AG10803 (cell line): ENCODE measurements at regions not wholly inside any gene's neighbourhood (a gene's known extent, or its start where the extent isn't known, plus 50 kb on each side); places are given as distances from the start of the nearest gene placed in this dataset.

Source experiments
- DNase-seq: peaks from one replicate; pipeline ENCODE4 v3.0.0; 2010; ENCODE audit warnings: low read depth
- H3K4me3 ChIP-seq: 2 replicates; pipeline ENCODE4 v1.5.1; 2011; ENCODE audit warnings: mild to moderate bottlenecking, low read length, control low read depth
- TF ChIP-seq, protein P1 (sequence below): conservative IDR thresholded peaks from 2 replicates; pipeline ENCODE4 v1.5.1; 2011; ENCODE audit warnings: mild to moderate bottlenecking, low read length, control low read depth, inconsistent platforms

DNA sequence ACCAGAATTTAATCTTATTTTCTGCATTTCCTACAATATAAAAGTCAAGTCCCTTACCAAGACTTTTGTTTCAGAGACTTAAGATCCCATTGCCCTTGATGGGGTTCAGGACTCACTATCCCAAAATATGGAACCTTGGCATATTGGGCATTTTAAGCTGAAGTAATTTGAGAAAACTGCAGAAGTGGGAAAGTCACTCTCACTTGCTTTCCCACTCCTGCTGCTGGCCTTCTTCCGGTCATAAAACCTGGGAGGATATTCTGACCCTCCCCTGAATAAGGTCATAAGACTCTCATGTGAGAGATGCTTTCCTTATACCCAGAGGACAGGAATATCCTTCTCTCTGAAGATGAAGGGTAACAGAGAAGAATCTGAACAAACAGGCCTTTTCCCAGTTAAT lies 92.8 kb upstream of the IFNGR1 start:
- H3K4me3 ChIP-seq: no peak overlapping the region
- no peak for DNase-seq
- TF ChIP-seq, protein P1, sequence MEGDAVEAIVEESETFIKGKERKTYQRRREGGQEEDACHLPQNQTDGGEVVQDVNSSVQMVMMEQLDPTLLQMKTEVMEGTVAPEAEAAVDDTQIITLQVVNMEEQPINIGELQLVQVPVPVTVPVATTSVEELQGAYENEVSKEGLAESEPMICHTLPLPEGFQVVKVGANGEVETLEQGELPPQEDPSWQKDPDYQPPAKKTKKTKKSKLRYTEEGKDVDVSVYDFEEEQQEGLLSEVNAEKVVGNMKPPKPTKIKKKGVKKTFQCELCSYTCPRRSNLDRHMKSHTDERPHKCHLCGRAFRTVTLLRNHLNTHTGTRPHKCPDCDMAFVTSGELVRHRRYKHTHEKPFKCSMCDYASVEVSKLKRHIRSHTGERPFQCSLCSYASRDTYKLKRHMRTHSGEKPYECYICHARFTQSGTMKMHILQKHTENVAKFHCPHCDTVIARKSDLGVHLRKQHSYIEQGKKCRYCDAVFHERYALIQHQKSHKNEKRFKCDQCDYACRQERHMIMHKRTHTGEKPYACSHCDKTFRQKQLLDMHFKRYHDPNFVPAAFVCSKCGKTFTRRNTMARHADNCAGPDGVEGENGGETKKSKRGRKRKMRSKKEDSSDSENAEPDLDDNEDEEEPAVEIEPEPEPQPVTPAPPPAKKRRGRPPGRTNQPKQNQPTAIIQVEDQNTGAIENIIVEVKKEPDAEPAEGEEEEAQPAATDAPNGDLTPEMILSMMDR: no peak

DNA sequence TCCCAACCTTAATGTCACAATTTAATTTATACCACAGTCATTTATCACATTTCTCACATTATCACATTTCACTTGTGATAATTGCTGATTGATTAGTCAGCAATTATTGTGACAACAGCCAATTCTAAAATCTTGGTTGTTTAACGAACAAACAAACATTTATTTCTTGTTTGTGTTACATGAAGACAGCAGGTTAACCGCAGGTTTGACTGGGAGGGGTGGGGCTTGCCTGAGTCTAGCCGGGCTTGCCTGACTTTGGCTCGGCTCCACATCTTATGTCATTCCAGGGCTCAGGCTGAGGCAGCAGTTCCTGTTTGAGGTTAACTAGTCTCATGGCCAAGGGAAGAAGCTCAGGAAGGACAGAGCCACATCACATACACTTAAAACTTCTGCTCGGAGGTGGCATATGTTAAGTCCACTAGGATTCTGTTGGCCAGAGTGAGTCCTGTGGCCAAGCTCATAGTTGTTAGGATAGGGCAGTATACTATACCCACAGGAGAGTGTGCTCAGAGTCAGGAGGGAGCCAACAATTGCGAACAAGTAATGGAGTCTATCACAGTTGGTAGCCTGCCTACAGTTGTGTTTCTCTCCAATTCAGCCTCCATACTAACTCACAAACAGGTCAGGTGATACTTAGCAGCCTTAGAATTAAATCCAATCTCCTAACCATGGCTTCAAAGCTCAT lies 90.0 kb upstream of the IFNGR1 start:
- TF ChIP-seq, protein P1: no peak
- H3K4me3 ChIP-seq: no peak overlapping the region
- peak; percentile 61 for DNase-seq

DNA sequence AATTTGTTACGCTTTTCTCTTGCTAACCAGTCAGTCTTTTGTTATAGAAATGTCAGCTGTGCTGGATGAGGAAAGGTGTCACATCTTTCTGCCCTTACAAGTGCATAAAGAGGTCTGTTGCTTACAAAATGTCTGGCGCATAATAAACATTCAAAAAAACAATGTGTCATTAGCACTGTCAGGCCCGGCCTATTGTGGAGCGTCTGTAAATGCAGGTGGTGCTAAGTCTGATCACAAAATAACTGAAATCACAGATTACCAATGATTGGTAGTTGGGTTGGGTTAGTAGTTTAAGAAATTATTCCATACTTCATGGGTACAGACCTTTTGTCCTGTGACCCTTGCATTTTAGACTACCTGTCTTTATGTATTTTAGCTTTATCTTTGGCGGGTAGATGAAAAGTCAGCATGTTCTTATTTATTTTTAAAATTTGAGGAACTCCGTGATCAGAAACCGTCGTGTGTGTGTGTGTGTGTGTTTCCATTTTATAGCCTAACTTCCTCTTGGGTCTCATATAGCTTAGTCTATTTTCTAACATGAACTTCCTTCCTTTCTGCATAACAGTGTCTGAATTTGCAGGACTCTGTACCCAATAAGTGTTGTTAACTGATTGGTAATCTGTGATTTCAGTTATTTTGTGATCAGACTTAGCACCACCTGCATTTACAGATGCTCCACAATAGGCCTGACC lies 88.1 kb upstream of the IFNGR1 start:
- no peak overlapping the region for H3K4me3 ChIP-seq
- TF ChIP-seq, protein P1: no peak
- no peak for DNase-seq

DNA sequence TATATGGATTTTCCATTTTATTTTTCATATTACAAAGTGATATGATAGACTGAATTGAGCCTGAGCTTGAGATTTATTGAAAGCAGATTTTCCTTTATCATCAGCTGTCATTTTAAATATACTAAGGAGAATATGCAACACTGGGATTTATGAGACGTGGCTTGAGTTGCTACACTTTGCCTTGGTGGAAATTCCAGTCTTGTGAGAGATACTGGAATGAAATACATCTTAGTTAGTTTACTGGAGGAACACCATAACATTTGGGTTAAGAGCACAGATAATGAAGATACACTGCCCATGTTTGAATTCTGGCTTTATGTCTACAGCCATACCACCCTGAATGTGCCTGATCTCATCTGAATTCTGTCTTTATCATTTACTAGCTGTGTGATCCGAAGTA lies 86.5 kb upstream of the IFNGR1 start:
- no peak for DNase-seq
- H3K4me3 ChIP-seq: no peak overlapping the region
- TF ChIP-seq, protein P1: no peak

DNA sequence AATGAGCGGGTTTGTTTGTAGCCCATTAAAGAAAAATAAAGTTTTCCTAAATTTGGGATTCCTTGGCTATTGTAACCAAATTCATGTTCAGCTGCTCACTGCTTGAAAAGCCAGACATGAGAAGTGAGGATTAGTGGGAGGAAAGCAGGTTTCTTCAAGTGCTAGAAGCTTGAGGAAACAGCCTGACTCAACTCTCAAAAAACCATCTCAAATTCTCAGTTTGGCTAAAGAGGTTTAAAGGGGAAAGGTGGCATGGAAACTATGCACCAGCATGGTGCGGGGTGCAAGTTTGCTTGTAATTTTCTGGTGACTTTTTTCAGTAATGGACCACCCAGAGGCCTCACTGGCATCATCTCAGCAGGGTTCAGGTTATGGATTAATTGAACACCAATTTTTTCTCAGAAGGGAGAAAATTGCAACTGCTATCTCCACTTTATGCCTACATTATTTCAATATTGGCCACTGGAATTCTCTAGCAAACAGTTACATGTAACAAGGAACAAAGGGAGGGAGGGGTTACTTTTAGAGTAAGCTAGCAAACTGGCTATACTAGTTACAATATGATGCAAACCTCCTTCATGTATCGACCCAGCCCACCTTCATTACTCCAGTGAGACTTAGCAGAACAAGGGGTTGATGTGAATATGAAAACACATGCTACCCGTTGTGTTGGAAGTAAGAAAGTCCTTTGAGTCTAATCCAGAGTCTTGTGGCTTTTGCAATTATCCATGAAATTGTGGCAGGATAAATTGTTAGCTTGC lies 85.0 kb upstream of the IFNGR1 start:
- DNase-seq: no peak
- TF ChIP-seq, protein P1: no peak
- no peak overlapping the region for H3K4me3 ChIP-seq

DNA sequence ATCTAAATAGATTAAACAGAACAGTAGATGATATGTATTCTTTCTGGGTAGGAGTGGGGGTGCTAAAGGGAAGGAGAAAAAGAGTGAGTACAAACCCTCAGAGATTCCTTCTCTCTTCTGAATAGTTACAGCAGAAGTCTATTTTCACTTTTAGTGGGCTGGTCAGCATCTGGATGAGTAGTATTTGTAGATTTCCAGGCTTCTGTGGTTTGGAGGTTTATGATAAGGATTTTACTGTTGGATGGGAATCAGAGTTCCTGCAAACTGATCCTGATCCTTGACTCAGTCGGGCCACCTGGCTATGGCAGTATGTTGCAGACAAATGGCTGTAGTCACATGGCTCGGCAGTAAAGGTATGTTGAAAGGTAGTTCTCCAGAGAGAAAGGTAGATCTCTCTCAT lies 84.3 kb upstream of the IFNGR1 start:
- TF ChIP-seq, protein P1: no peak
- no peak for DNase-seq
- H3K4me3 ChIP-seq: no peak overlapping the region
